Endothelial cell of umbilical vein (primary cell): ENCODE measurements at regions not wholly inside any gene's neighbourhood (a gene's known extent, or its start where the extent isn't known, plus 50 kb on each side); places are given as distances from the start of the nearest gene placed in this dataset.
"Not testable (repeated sequence)": the region's sequence is repeated elsewhere in the genome, so short reads cannot be mapped to it uniquely, and the experiment has no call there.

Experiments used
- EZH2 ChIP-seq: IDR thresholded peaks from 2 replicates; pipeline ENCODE4 v1.6.1; 2012; ENCODE audit warnings: borderline replicate concordance, low read depth, mild to moderate bottlenecking, moderate library complexity, low read length, inconsistent platforms; ENCODE audit not compliant: severe bottlenecking
- FOS ChIP-seq: IDR thresholded peaks from 2 replicates; pipeline ENCODE4 v1.6.1; 2011; ENCODE audit warnings: mild to moderate bottlenecking, low read length, moderate library complexity, borderline replicate concordance; ENCODE audit not compliant: insufficient read depth
- GATA2 ChIP-seq: IDR thresholded peaks from 2 replicates; pipeline ENCODE4 v1.7.0; 2011; ENCODE audit warnings: low read depth, mild to moderate bottlenecking, moderate library complexity, mixed read lengths, low read length; ENCODE audit not compliant: insufficient read length, insufficient read depth
- JUN ChIP-seq: IDR thresholded peaks from 2 replicates; pipeline ENCODE4 v1.6.1; 2011; ENCODE audit warnings: borderline replicate concordance, low read depth; ENCODE audit not compliant: insufficient read length, insufficient read depth
- MYC ChIP-seq: IDR thresholded peaks from one replicate; pipeline ENCODE4 v1.6.1; 2011; ENCODE audit warnings: mild to moderate bottlenecking, low read depth, low read length
- POLR2A ChIP-seq: IDR thresholded peaks from 2 replicates; pipeline ENCODE4 v1.6.1; 2012; ENCODE audit warnings: low read depth, mild to moderate bottlenecking, control low read depth, low read length
- POLR2AphosphoS5 ChIP-seq: IDR thresholded peaks from 2 replicates; pipeline ENCODE4 v1.6.1; 2012; ENCODE audit warnings: low read depth, mild to moderate bottlenecking, control low read depth, low read length, moderate library complexity; ENCODE audit not compliant: insufficient read depth
- TF ChIP-seq, protein P1 (sequence below), 2 donors: IDR thresholded peaks; 1 replicate in 1 of 2; 2 replicates in 1 of 2; pipeline ENCODE4 v1.5.1; 2011; ENCODE audit warnings: low read length in 2 of 2, mild to moderate bottlenecking in 2 of 2, moderate library complexity in 2 of 2, control low read depth in 1 of 2, inconsistent platforms in 1 of 2, low read depth in 1 of 2; ENCODE audit not compliant: insufficient read depth in 1 of 2; ENCODE audit errors: extremely low read depth in 1 of 2
- TF ChIP-seq, protein P2 (sequence below): IDR thresholded peaks from 2 replicates; pipeline ENCODE4 v1.6.1; 2011; ENCODE audit not compliant: insufficient read depth, insufficient read length

DNA sequence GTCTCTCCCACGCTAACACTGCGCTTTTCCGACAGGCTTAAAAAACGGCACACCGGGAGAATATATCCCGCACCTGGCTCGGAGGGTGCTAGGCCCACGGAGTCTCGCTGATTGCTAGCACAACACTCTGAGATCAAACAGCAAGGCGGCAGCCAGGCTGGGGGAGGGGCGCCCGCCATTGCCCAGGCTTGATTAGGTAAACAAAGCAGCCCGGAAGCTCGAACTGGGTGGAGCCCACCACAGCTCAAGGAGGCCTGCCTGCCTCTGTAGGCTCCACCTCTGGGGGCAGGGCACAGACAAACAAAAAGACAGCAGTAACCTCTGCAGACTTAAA lies 67.0 kb upstream of the FGF13 start:
- TF ChIP-seq POLR2AphosphoS5, MYC, EZH2, POLR2A, FOS, GATA2, JUN: not testable (repeated sequence)
- TF ChIP-seq, protein P1, sequence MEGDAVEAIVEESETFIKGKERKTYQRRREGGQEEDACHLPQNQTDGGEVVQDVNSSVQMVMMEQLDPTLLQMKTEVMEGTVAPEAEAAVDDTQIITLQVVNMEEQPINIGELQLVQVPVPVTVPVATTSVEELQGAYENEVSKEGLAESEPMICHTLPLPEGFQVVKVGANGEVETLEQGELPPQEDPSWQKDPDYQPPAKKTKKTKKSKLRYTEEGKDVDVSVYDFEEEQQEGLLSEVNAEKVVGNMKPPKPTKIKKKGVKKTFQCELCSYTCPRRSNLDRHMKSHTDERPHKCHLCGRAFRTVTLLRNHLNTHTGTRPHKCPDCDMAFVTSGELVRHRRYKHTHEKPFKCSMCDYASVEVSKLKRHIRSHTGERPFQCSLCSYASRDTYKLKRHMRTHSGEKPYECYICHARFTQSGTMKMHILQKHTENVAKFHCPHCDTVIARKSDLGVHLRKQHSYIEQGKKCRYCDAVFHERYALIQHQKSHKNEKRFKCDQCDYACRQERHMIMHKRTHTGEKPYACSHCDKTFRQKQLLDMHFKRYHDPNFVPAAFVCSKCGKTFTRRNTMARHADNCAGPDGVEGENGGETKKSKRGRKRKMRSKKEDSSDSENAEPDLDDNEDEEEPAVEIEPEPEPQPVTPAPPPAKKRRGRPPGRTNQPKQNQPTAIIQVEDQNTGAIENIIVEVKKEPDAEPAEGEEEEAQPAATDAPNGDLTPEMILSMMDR (IDR thresholded peaks at IDR 0.05; ENCODE audit: extremely low read depth in 1 of 2, insufficient read depth in 1 of 2, low read depth in 1 of 2, low read length in 2 of 2) = not testable (repeated sequence)
- TF ChIP-seq, protein P2, sequence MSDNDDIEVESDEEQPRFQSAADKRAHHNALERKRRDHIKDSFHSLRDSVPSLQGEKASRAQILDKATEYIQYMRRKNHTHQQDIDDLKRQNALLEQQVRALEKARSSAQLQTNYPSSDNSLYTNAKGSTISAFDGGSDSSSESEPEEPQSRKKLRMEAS = not testable (repeated sequence)
